ENCODE measurements at regions not wholly inside any gene's neighbourhood (a gene's known extent, or its start where the extent isn't known, plus 50 kb on each side); places are given as distances from the start of the nearest gene placed in this dataset.

DNA sequence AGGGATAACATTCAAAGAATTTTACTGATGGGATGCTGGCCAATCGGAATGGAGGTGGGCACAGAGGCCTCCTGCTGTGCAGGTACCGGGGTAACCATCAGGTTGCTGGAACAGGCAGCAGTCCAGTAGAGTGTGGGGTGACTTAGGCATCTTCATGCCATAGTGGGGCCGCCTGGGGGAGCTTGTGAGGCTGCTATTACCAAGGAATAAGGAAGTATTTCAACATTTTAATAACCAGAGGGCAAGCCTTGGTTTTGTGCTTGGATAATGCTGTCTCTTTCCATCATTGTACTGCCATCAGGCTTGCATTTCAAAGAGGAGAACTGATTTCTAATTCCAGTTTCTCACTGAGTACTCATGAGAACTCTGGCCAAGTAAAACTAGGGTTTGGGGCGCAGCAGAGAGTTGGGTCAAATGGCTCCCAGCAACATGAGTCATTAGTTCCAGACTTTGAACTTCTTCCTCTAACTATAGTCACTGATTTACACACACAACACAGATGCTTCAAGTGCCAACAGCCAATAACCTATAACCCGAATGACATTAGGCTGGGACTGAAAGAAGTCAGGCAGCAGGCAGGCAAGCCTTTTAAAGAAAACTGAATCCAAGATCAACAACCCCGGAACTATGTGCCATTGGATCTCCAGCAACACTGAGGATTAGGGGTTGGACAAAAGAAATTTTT lies 56.1 kb upstream of the FHL2 start:
- no peaks in the 10 kb centered on the region for H3K79me2 ChIP-seq (ENCODE audit: control insufficient read depth, low read length)
- no peaks in the 10 kb centered on the region for H3K36me3 ChIP-seq (ENCODE audit: control insufficient read depth, low read length)
- H3K4me2 ChIP-seq (ENCODE audit: low read length) = no peak overlapping the region
- peaks cover 8% of the 10 kb centered on the region for H3K27me3 ChIP-seq (ENCODE audit: control insufficient read depth, low read length)
- no peaks in the 10 kb centered on the region for H3K4me1 ChIP-seq (ENCODE audit: control insufficient read depth, low read length)
- H3F3A ChIP-seq (ENCODE audit: control insufficient read depth, insufficient read depth) = no peaks in the 10 kb centered on the region
- H3K9me3 ChIP-seq (ENCODE audit: control insufficient read depth, insufficient read depth, low read length) = no peaks in the 10 kb centered on the region
- H3K9me2 ChIP-seq (replicated peaks; ENCODE audit: control insufficient read depth, low read length) = no peaks in the 10 kb centered on the region
- H3K27ac ChIP-seq (ENCODE audit: low read depth, low read length) = no peak overlapping the region
- TF ChIP-seq EZH2phosphoT487 (IDR thresholded peaks at IDR 0.05; ENCODE audit: borderline replicate concordance, low read length) = no peak
- TF ChIP-seq, protein P1, sequence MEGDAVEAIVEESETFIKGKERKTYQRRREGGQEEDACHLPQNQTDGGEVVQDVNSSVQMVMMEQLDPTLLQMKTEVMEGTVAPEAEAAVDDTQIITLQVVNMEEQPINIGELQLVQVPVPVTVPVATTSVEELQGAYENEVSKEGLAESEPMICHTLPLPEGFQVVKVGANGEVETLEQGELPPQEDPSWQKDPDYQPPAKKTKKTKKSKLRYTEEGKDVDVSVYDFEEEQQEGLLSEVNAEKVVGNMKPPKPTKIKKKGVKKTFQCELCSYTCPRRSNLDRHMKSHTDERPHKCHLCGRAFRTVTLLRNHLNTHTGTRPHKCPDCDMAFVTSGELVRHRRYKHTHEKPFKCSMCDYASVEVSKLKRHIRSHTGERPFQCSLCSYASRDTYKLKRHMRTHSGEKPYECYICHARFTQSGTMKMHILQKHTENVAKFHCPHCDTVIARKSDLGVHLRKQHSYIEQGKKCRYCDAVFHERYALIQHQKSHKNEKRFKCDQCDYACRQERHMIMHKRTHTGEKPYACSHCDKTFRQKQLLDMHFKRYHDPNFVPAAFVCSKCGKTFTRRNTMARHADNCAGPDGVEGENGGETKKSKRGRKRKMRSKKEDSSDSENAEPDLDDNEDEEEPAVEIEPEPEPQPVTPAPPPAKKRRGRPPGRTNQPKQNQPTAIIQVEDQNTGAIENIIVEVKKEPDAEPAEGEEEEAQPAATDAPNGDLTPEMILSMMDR (IDR thresholded peaks at IDR 0.05; ENCODE audit: low read depth, low read length, poor library complexity, severe bottlenecking) = no peak
- H3K4me3 ChIP-seq (ENCODE audit: low read length) = no peak overlapping the region
- H4K20me1 ChIP-seq (ENCODE audit: control insufficient read depth, insufficient read depth, low read depth, low read length) = no peaks in the 10 kb centered on the region

DNA sequence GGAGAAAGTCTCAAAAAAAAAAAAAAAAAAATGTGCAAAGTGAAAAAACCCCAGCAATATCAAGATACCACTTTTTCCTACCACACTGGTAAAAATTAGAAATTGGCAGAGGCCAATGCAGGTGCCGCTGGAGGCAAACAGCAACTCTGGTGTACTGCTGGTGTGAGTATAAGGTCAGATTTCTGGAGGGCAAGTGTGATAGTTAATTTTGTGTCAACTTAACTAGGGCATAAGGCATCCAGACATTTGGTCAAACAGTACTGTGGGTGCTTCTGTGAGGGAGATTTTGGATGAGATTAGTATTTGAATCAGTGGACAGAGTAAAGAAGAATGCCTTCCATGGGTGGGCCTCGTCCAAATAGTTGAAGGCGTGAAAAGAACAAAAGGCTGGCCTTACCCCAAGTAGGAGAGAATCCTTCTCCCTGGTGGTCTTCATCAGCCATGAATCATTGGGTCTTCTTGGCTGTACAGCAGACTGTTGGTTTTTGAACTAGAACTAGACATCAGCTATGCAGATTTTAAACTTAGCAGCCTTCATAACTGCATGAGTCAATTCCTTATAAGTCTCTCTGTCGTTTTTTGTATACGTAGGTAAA lies 52.8 kb upstream of the FHL2 start:
- no peaks in the 10 kb centered on the region for H3K36me3 ChIP-seq (ENCODE audit: control insufficient read depth, low read length)
- H3K9me2 ChIP-seq (replicated peaks; ENCODE audit: control insufficient read depth, low read length) = no peaks in the 10 kb centered on the region
- TF ChIP-seq, protein P1 (IDR thresholded peaks at IDR 0.05; ENCODE audit: low read depth, low read length, poor library complexity, severe bottlenecking) = no peak
- no peak for TF ChIP-seq EZH2phosphoT487 (IDR thresholded peaks at IDR 0.05; ENCODE audit: borderline replicate concordance, low read length)
- no peaks in the 10 kb centered on the region for H3K79me2 ChIP-seq (ENCODE audit: control insufficient read depth, low read length)
- no peaks in the 10 kb centered on the region for H3K4me1 ChIP-seq (ENCODE audit: control insufficient read depth, low read length)
- no peak overlapping the region for H3K4me3 ChIP-seq (ENCODE audit: low read length)
- H3K9me3 ChIP-seq (ENCODE audit: control insufficient read depth, insufficient read depth, low read length) = no peaks in the 10 kb centered on the region
- no peak overlapping the region for H3K4me2 ChIP-seq (ENCODE audit: low read length)
- no peak overlapping the region for H3K27ac ChIP-seq (ENCODE audit: low read depth, low read length)
- peaks cover 10% of the 10 kb centered on the region for H3K27me3 ChIP-seq (ENCODE audit: control insufficient read depth, low read length)
- no peaks in the 10 kb centered on the region for H4K20me1 ChIP-seq (ENCODE audit: control insufficient read depth, insufficient read depth, low read depth, low read length)
- no peaks in the 10 kb centered on the region for H3F3A ChIP-seq (ENCODE audit: control insufficient read depth, insufficient read depth)

- Histone ChIP-seq H3K9me2 (replicated peaks; ENCODE audit: control insufficient read depth, low read length) (no peaks in the 10 kb centered on the region), H3K4me1 (ENCODE audit: control insufficient read depth, low read length) (no peaks in the 10 kb centered on the region), H3K79me2 (ENCODE audit: control insufficient read depth, low read length) (no peaks in the 10 kb centered on the region), H3K4me3 (ENCODE audit: low read length) (no peak overlapping the region), H3K27me3 (ENCODE audit: control insufficient read depth, low read length) (peaks cover 3% of the 10 kb centered on the region; the same call in 1 of the 2 replicates), H3K4me2 (ENCODE audit: low read length) (no peak overlapping the region), H3K36me3 (ENCODE audit: control insufficient read depth, low read length) (no peaks in the 10 kb centered on the region), H3F3A (ENCODE audit: control insufficient read depth, insufficient read depth) (no peaks in the 10 kb centered on the region), H3K9me3 (ENCODE audit: control insufficient read depth, insufficient read depth, low read length) (no peaks in the 10 kb centered on the region), H3K27ac (ENCODE audit: low read depth, low read length) (no peak overlapping the region), H4K20me1 (ENCODE audit: control insufficient read depth, insufficient read depth, low read depth, low read length) (no peaks in the 10 kb centered on the region)
- TF ChIP-seq, protein P1 (IDR thresholded peaks at IDR 0.05; ENCODE audit: low read depth, low read length, poor library complexity, severe bottlenecking) = no peak
- no peak for TF ChIP-seq EZH2phosphoT487 (IDR thresholded peaks at IDR 0.05; ENCODE audit: borderline replicate concordance, low read length)
Observed at GRCh38 chr2:105450471-105450870, 51.6 kb upstream of the FHL2 start.

Data from DOHH2 (cell line).